Bronchial epithelial cell (primary cell): ENCODE measurements at regions not wholly inside any gene's neighbourhood (a gene's known extent, or its start where the extent isn't known, plus 50 kb on each side); places are given as distances from the start of the nearest gene placed in this dataset.

Source experiments
- DNase-seq: peaks from one replicate; pipeline ENCODE4 v3.0.0-alpha.2; 2010; ENCODE audit warnings: low read depth
- FAIRE-seq: peaks from 2 replicates; lab custom pipeline; 2011; peaks lifted over from hg19 to GRCh38; lab: Jason Lieb, UNC
- H3K27me3 ChIP-seq: 2 replicates; pipeline ENCODE4 v1.5.1; 2011; ENCODE audit warnings: low read length; ENCODE audit not compliant: control insufficient read depth, insufficient read depth
- H3K36me3 ChIP-seq: 2 replicates; pipeline ENCODE4 v1.5.1; 2011; ENCODE audit warnings: low read length; ENCODE audit not compliant: control insufficient read depth, insufficient read depth
- H3K4me3 ChIP-seq: 2 replicates; pipeline ENCODE4 v1.5.1; 2011; ENCODE audit warnings: mild to moderate bottlenecking, low read depth, low read length, control low read depth
- TF ChIP-seq, protein P1 (sequence below): IDR thresholded peaks from 2 replicates; pipeline ENCODE4 v1.5.1; 2011; ENCODE audit warnings: mild to moderate bottlenecking, moderate library complexity, low read length, control low read depth, inconsistent platforms; ENCODE audit not compliant: insufficient read depth, severe bottlenecking

DNA sequence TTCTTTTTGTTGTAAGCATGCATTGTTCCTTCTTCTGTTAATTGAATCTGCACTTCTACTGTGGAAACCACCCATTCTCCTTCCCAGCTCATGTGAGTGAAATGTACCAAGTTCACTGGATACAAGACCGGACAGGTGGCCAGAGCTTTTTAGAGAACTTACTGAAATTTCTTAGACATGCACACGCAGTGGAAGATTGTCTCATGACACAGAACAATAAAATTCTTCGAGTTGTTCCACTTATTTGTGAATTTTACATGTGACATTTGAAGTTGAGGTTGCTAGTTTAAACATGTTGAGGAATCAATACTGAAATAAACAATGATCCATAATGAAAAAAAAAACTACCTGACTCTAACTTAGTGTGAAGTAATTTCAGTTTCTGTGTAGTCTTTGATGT, 568.0 kb downstream of the TECRL start:
- DNase-seq (no peak), FAIRE-seq (no peak)
- TF ChIP-seq, protein P1, sequence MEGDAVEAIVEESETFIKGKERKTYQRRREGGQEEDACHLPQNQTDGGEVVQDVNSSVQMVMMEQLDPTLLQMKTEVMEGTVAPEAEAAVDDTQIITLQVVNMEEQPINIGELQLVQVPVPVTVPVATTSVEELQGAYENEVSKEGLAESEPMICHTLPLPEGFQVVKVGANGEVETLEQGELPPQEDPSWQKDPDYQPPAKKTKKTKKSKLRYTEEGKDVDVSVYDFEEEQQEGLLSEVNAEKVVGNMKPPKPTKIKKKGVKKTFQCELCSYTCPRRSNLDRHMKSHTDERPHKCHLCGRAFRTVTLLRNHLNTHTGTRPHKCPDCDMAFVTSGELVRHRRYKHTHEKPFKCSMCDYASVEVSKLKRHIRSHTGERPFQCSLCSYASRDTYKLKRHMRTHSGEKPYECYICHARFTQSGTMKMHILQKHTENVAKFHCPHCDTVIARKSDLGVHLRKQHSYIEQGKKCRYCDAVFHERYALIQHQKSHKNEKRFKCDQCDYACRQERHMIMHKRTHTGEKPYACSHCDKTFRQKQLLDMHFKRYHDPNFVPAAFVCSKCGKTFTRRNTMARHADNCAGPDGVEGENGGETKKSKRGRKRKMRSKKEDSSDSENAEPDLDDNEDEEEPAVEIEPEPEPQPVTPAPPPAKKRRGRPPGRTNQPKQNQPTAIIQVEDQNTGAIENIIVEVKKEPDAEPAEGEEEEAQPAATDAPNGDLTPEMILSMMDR, result no peak
- no peaks in the 10 kb centered on the region for H3K36me3 ChIP-seq
- no peak overlapping the region for H3K4me3 ChIP-seq
- H3K27me3 ChIP-seq, result no peaks in the 10 kb centered on the region

DNA sequence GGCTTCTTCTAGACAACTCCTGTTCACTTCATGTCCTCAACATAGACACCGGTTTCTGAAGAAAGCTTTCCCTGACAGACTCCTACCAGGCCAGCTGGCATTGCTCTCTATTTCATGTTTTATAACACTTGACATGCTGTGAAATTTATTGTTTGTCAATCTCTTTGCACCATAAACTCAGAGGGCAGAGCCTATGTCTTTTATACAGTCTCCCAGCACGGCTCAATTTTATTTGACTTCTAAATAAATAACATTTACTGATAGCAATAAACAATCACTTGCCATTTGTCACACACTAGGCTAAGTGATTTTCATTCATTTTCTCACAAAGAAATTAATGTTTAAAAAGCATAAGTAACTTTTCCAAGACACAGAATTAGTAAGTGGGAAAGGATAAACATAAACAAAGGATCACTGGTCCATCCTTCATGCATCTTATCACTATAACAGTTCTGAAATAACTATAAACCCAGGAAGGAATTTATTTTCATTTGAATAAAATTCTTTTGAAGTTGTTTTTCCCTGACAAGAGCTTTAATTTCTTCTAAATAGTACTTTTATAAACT, 577.6 kb downstream of the TECRL start:
- TF ChIP-seq, protein P1, result no peak
- no peak for FAIRE-seq
- H3K4me3 ChIP-seq, result no peak overlapping the region
- DNase-seq, result no peak
- H3K36me3 ChIP-seq, result no peaks in the 10 kb centered on the region
- H3K27me3 ChIP-seq, result no peaks in the 10 kb centered on the region

DNA sequence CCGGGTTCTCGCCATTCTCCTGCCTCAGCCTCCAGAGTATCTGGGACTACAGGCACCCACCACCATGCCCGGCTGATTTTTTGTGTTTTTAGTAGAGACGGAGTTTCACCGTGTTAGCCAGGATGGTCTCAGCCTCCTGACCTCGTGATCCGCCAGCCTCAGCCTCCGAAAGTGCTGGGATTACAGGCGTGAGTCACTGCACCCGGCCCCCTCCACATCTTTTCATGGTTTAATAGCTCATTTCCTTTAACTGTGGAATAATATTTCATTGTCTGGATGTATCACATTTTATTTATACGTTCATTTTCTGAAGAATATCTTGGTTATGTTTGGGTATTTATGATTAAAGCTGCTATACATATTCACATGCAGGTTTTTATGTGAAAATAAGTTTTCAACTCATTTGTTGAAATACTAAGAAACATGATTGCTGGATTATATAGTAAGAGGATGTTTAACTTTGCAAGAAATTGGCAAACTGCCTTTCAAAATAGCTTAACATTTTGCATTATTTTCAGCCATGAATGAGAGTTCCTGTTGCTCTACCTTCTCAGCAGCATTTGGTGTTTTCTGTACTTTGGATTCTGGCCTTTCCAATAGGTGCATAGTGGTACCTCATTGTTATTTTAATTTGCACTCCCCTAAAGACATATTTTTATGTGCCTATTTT, 591.9 kb downstream of the TECRL start:
- TF ChIP-seq, protein P1, result no peak
- FAIRE-seq, result no peak
- H3K27me3 ChIP-seq, result no peaks in the 10 kb centered on the region
- no peak for DNase-seq
- no peaks in the 10 kb centered on the region for H3K36me3 ChIP-seq
- no peak overlapping the region for H3K4me3 ChIP-seq

DNA sequence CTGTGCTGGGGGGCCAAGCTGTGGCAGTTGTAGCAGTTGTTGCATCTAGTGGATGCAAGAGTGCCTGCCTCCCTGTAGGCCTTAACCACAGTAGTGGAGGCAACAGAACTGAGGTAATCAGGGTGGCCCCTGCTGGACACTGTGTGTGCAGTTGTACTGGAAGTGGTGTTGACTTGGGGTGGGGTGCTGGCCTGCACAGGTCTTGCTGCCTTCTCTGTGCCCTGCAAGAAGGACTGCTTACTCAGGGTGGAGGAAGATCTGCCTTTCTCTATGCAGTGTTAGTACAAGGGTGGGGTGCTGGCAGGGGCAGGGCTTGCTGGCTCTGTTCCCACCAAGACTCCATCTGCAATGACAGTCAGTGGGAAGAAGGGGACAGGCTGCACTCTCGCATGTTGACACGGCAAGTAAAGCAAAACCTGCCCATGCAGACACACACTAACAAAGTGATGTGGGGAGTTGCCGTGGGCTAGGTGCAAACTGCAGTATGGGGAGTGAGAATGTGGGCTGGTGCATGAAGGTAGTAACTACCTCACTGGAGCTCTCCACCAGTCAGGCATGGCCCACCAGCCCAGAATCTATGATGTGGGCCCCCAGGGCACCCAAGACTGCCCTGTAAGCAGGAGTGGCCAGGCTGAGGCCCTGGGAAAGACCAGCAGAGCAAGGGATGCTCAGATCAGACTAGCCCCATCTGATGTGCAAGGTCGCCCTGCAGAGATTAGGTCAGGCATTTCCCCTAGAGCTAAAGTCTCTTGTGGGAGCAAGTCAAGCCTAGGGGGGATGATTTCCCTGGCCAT, 594.9 kb downstream of the TECRL start:
- no peaks in the 10 kb centered on the region for H3K27me3 ChIP-seq
- TF ChIP-seq, protein P1, result no peak
- FAIRE-seq (peak; percentile 77), DNase-seq (no peak)
- no peak overlapping the region for H3K4me3 ChIP-seq
- H3K36me3 ChIP-seq, result no peaks in the 10 kb centered on the region

DNA sequence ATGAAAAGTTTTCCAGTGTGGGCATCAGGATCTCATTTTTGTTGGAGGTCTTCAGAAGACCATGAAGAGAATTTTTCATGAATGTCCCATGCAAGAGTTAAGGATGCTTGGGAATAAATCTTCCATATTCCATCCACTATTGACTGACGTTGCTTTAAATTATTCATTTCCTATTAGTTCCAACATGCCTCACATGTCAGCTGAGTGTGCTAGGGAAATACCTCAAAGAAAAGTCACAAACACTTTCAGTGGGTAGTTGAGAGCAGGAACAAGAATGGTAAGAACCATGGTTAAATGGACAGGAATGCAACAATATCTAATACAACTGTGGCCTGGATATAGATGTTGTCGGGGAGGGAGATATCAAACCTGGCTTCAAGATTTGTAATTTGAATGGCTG, 610.1 kb downstream of the TECRL start:
- DNase-seq, result no peak
- no peak for FAIRE-seq
- no peaks in the 10 kb centered on the region for H3K27me3 ChIP-seq
- TF ChIP-seq, protein P1, result no peak
- H3K36me3 ChIP-seq, result no peaks in the 10 kb centered on the region
- no peak overlapping the region for H3K4me3 ChIP-seq
